Stomach (tissue), 4 donors: ENCODE measurements at regions not wholly inside any gene's neighbourhood (a gene's known extent, or its start where the extent isn't known, plus 50 kb on each side); places are given as distances from the start of the nearest gene placed in this dataset.

Source experiments
- EP300 ChIP-seq: sonication (generic); formaldehyde crosslinking; IDR thresholded peaks from one replicate; pipeline ENCODE4 v1.6.1; 2017; ENCODE audit warnings: antibody characterized with exemption
- POLR2A ChIP-seq, 4 donors: fragments of 450-650 bp; IDR thresholded peaks; one replicate each; pipeline ENCODE4 v1.6.1; 2016; ENCODE audit warnings: antibody characterized with exemption in 4 of 4, control low read depth in 2 of 4, mild to moderate bottlenecking in 1 of 4, moderate library complexity in 1 of 4
- POLR2AphosphoS5 ChIP-seq, 3 donors: sonication (generic); formaldehyde crosslinking; IDR thresholded peaks; one replicate each; pipeline ENCODE4 v1.6.1; 2016; ENCODE audit warnings: antibody characterized with exemption in 3 of 3
- TF ChIP-seq, protein P1 (sequence below), 7 experiments: fragments of 450-650 bp in 4 of 7; fragments of 200-600 bp in 3 of 7; sonication (generic) in 3 of 7; IDR thresholded peaks; one replicate each; pipeline ENCODE4 v1.5.1; 2016 to 2019; ENCODE audit warnings: antibody characterized with exemption in 7 of 7, control low read depth in 2 of 7, mild to moderate bottlenecking in 1 of 7

DNA sequence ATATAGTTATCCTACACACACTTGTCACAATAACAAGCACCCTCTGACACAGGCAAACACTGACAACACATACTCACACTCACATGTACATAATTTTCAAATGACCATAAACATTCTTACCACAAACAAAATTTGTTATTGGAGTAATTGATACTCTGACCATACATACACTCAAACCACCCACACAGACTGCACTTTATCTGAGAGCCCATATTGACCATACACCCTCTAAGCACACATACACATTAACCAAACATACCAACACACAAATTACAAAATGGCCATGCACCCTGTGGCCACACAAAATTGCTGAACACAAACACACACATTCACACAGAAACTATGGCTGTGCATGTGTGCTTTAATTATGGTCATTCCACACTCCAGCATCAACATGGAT, 79.1 kb upstream of the FAM120A start:
- TF ChIP-seq, protein P1, sequence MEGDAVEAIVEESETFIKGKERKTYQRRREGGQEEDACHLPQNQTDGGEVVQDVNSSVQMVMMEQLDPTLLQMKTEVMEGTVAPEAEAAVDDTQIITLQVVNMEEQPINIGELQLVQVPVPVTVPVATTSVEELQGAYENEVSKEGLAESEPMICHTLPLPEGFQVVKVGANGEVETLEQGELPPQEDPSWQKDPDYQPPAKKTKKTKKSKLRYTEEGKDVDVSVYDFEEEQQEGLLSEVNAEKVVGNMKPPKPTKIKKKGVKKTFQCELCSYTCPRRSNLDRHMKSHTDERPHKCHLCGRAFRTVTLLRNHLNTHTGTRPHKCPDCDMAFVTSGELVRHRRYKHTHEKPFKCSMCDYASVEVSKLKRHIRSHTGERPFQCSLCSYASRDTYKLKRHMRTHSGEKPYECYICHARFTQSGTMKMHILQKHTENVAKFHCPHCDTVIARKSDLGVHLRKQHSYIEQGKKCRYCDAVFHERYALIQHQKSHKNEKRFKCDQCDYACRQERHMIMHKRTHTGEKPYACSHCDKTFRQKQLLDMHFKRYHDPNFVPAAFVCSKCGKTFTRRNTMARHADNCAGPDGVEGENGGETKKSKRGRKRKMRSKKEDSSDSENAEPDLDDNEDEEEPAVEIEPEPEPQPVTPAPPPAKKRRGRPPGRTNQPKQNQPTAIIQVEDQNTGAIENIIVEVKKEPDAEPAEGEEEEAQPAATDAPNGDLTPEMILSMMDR (IDR thresholded peaks at IDR 0.05) = no peak
- TF ChIP-seq POLR2AphosphoS5 (IDR thresholded peaks at IDR 0.05) (no peak), EP300 (no peak), POLR2A (IDR thresholded peaks at IDR 0.05) (no peak)
